Mesodermal cell (in vitro differentiated cells): ENCODE measurements at regions not wholly inside any gene's neighbourhood (a gene's known extent, or its start where the extent isn't known, plus 50 kb on each side); places are given as distances from the start of the nearest gene placed in this dataset.

Experiments
- H3K27ac ChIP-seq: 2 replicates; pipeline ENCODE4 v1.7.0; 2013; ENCODE audit warnings: mild to moderate bottlenecking, low read depth, low read length, moderate library complexity; ENCODE audit not compliant: severe bottlenecking
- H3K36me3 ChIP-seq: 2 replicates; pipeline ENCODE4 v1.7.1; 2013; ENCODE audit warnings: mild to moderate bottlenecking, low read length, moderate library complexity; ENCODE audit not compliant: control insufficient read depth, insufficient read depth
- H3K4me1 ChIP-seq: one replicate; pipeline ENCODE4 v1.7.1; 2013; ENCODE audit warnings: mild to moderate bottlenecking, low read length; ENCODE audit not compliant: insufficient read depth, control insufficient read depth, poor library complexity, severe bottlenecking
- H3K4me3 ChIP-seq: 2 replicates; pipeline ENCODE4 v1.7.0; 2013; ENCODE audit warnings: low read length, control low read depth, mild to moderate bottlenecking; ENCODE audit not compliant: insufficient read depth, poor library complexity, severe bottlenecking; ENCODE audit errors: extremely low read depth
- H3K9me3 ChIP-seq: 2 replicates; pipeline ENCODE4 v1.7.1; 2013; ENCODE audit warnings: mild to moderate bottlenecking, low read length, moderate library complexity; ENCODE audit not compliant: control insufficient read depth
- WGBS, 2 experiments: methylation state at CpG; one replicate each; pipeline ENCODE4 v1.1.5; 2013; ENCODE audit warnings: missing lambda C conversion rate in 2 of 2; ENCODE audit not compliant: insufficient coverage in 2 of 2; 5-methylcytosine and 5-hydroxymethylcytosine counted together

DNA sequence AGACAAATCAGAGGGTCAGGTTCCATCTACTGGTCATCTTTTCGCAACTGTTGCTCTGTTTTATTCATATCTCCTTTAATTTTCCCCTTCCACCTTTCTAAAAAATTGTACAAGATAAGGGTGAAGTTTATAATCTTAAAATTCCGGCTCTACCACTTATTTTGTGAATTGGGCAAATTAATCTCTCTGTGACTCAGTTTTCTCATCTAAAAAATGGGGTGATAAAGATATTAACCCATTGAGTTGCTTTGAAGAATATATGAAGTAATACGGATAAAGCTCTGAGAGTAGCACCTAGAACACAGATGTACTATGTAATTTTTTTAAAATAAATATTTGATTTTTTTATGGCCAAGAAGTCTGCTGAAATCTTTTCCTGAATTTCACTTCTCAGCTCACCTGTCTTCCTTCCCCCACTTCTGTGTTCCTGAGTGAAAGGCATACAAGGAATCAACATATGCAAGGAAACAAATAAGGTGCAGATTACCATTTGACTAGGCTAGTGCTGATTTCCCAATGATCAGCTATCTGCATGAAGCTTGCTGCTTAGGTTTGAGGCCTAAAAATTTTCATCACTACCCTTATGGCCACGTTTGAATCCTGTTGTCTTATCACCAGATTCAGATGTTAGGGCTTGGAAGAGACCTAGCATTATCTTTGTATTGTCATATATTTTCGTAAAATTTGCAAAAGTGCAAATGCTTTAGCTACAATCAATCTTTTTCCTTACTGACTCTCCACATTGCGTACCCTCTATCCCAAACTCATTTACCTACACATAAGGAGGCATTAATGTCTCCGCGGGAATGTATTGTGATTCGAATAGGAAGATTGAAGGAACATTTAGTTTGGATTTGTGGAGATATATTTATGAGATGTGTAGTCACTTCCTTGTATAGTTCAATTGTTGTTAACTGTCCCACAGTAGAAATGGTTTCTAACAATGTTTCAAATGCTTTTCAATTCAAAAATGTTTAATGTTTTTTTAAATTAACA, 718.3 kb upstream of the PTBP2 start:
- H3K9me3 ChIP-seq, result no peaks in the 10 kb centered on the region
- WGBS, 2 experiments, result 60% methylated on average over 2 of the region's 9 CpGs; no CpG with 5 or more reads in 1 of the 2 experiments
- no peaks in the 10 kb centered on the region for H3K4me1 ChIP-seq

DNA sequence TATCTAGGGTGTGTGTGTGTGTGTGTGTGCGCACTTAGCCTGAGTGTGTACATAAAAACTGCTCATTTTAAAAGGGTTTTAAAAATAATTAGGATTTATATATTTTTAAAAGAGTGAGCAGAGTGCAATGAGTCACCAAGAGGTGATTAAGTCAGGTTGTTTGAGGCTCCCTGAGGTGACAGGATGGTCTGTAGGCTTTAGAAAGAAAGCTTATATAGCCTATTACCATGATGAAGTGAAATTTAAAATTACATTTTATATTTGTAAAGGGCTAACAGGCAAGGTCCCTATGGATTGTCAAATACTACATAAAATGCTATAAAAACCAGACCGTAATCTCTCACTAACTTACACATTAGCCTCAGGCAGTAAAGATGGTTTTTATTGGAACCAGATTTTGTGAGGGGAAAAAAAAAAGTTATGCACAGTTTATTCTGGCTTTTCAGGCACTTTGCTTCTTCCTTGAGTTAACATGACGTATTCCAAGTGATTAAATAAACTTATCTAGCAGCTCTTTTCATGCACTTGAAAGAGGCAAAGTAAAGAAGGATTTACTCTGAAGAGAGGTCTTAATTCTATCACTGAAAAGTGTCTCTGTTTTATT, 711.7 kb upstream of the PTBP2 start:
- no peaks in the 10 kb centered on the region for H3K9me3 ChIP-seq
- no peak overlapping the region for H3K4me3 ChIP-seq
- no CpG with 5 or more reads among the region's 3 CpGs for WGBS, 2 experiments
- no peak overlapping the region for H3K27ac ChIP-seq
- no peaks in the 10 kb centered on the region for H3K36me3 ChIP-seq
- H3K4me1 ChIP-seq, result no peaks in the 10 kb centered on the region

More for the DNA sequence above, 718.3 kb upstream of the PTBP2 start:
- Histone ChIP-seq H3K36me3 (no peaks in the 10 kb centered on the region), H3K4me3 (no peak overlapping the region), H3K27ac (no peak overlapping the region)

DNA sequence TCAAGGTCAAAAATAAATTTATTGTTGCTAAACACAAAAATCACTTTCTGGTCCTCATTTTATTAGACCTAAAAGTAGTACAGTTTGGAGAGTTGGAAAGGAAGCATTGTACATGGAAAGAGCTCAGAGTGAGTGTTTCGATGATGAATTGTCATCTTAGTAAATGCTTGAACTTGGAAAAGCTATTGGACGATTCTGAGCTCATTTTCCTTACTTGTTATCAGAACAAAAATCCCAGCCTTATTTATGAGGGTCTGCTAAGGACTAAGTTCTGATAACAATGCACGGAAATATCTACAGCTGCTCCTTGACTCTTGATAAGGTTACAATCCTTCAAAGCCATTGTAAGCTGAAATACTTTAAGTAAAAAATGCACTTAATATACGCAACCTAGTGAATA, 710.0 kb upstream of the PTBP2 start:
- WGBS, 2 experiments, result 92% methylated on average over 3 of the region's 4 CpGs; no CpG with 5 or more reads in 1 of the 2 experiments
- Histone ChIP-seq H3K9me3 (no peaks in the 10 kb centered on the region), H3K36me3 (no peaks in the 10 kb centered on the region), H3K27ac (no peak overlapping the region), H3K4me1 (no peaks in the 10 kb centered on the region), H3K4me3 (no peak overlapping the region)

DNA sequence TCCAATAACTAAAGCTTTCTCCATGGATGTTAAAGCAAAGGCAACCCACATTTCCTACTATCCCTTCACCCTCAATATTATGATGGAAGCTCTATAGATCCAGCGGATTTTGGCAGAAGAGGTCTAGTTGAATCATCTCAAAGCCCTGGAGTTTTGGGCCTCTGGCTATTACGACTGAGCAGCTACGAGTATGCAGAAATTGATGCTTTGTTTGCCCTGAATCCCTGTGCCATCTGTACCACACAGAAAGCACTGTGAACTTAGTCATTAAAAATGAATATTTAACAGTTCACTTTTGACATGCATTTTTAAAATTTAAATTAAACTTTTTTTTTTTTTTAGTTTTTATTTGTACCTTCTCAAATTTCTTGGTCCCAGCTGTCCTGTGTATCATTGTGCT, 705.4 kb upstream of the PTBP2 start:
- Histone ChIP-seq H3K4me3 (no peak overlapping the region), H3K27ac (no peak overlapping the region), H3K4me1 (no peaks in the 10 kb centered on the region), H3K9me3 (no peaks in the 10 kb centered on the region), H3K36me3 (no peaks in the 10 kb centered on the region)
- WGBS, 2 experiments, result 73 to 100% methylated on average over 2 to 3 of the region's 3 CpGs

DNA sequence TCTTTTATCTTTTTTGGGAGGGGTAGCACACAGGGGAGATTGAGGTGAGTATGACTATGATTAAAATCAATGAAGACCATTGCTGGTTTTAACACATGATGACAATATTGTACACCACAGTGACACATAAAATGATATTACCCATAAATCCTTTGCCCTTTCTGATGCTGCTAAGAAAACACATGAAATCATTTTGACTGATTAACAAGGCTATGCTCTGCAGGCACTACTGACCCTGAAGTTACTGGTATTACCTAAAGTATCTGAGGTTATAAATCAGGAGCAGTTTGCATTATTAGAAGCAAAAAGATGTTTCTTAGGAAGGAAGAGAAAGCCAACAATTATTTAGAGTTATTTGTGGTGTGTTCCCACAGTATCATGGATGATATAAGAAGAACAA, 701.2 kb upstream of the PTBP2 start:
- Histone ChIP-seq H3K4me1 (no peaks in the 10 kb centered on the region), H3K36me3 (no peaks in the 10 kb centered on the region), H3K27ac (no peak overlapping the region), H3K4me3 (no peak overlapping the region), H3K9me3 (no peaks in the 10 kb centered on the region)

DNA sequence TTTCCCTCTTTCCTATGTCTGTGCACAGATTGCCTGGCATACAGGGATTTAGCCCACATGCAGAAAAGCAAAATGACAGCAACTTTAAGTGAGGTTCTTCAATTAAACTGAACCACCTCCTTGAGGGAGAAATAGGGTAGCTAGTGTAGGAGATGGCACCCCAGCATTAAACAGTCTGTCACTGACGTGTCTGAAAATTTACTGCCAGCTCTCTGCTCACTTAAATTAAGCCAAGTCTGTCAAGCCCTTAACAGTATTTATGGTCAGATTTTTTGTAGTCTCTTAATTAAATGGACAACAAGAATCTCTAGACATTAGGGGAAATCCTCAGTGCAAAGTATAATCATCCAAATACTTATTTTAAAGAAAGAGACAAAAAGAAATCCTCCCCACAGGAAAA, 696.5 kb upstream of the PTBP2 start:
- H3K4me1 ChIP-seq, result no peaks in the 10 kb centered on the region
- H3K36me3 ChIP-seq, result no peaks in the 10 kb centered on the region
- no peak overlapping the region for H3K27ac ChIP-seq
- 80% methylated on average over 1 of the region's 1 CpG; no CpG with 5 or more reads in 1 of the 2 experiments for WGBS, 2 experiments
- H3K4me3 ChIP-seq, result no peak overlapping the region
- peaks cover 5% of the 10 kb centered on the region for H3K9me3 ChIP-seq

DNA sequence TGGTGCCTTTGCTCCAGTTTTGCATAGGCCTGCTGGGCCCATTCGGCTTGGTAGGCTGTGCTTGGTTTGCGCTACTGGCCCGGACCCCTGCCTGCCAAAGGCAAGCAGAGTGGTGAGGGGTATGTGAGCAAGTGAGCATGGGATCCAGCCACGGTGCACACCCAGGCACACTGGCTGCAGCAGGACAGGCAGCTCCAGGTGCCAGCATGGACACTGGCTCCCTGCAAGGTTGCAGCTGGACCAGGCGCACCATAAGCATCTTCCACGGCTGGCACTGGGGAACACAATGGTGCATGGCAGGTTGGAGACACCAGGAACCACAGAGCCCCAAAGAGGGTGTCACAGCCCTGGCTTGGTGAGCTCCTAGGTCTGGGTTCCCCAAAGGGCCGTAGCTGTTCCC, 693.5 kb upstream of the PTBP2 start:
- H3K27ac ChIP-seq, result no peak overlapping the region
- H3K4me1 ChIP-seq, result no peaks in the 10 kb centered on the region
- 91 to 94% methylated on average over 5 to 7 of the region's 7 CpGs for WGBS, 2 experiments
- no peaks in the 10 kb centered on the region for H3K36me3 ChIP-seq
- peaks cover 5% of the 10 kb centered on the region for H3K9me3 ChIP-seq
- H3K4me3 ChIP-seq, result no peak overlapping the region

DNA sequence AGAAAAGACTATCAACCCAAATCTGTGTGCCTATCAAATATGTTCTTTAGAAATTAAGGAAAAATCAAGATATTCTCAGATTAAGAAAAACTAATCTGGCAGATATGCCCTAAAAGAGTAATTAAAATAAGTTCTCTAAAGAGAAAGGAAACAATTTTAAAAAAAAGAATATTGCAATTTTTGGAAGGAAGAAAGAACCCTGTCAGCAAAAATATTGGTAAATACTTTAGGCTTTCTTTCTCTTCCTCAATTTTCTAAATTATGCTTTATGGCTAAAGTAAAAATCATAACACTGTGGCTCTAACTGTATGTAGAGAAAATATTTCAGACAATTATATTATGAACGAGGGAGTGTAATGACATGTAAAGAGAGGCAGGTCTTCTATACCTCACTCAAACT, 691.3 kb upstream of the PTBP2 start:
- Histone ChIP-seq H3K4me1 (no peaks in the 10 kb centered on the region), H3K4me3 (no peak overlapping the region), H3K27ac (no peak overlapping the region), H3K9me3 (peaks cover 5% of the 10 kb centered on the region), H3K36me3 (no peaks in the 10 kb centered on the region)
- WGBS, 2 experiments, result no CpG with 5 or more reads among the region's 1 CpG

DNA sequence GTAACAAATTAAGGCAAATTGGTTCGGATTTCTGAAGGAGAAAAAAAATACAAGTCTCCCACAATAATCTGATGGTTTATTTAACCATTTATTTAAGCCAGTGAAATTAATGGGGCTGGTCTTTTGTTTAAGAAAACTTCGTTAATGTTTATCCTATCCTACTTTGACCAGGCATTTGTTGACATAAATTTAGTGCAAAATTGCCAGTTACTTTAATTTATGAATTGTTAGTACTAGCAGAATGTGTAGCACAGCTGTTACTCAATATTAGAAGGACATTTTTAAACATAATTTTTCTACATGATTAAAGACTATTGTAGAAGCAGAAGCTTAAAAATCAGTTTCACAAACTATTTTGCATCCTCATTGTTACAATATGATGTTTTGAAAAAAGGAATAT, 687.6 kb upstream of the PTBP2 start:
- Histone ChIP-seq H3K27ac (no peak overlapping the region), H3K4me3 (no peak overlapping the region), H3K9me3 (peaks cover 1% of the 10 kb centered on the region), H3K36me3 (no peaks in the 10 kb centered on the region), H3K4me1 (no peaks in the 10 kb centered on the region)
- WGBS, 2 experiments, result no CpG with 5 or more reads among the region's 2 CpGs

DNA sequence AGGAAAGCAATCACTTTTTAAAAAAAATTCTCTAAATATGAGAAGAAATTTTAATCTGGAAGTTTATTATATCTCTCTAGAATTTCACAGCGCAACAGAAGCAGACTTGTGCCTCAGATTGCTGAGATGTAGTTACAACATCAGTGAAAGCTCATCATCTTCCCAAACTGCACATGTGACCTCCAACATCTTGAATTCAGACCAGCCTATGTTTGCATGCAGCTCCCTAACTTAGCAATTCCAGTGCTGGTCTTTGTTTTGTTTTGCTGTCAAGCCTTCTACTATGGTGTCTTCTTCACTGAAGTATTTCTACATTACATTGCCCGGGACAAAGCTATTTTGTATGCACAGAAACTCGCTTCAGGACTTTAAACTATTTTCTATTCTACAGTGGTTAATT, 684.8 kb upstream of the PTBP2 start:
- Histone ChIP-seq H3K4me1 (no peaks in the 10 kb centered on the region), H3K36me3 (no peaks in the 10 kb centered on the region), H3K27ac (no peak overlapping the region), H3K4me3 (no peak overlapping the region), H3K9me3 (no peaks in the 10 kb centered on the region)
- 80% methylated on average over 1 of the region's 3 CpGs; no CpG with 5 or more reads in 1 of the 2 experiments for WGBS, 2 experiments

DNA sequence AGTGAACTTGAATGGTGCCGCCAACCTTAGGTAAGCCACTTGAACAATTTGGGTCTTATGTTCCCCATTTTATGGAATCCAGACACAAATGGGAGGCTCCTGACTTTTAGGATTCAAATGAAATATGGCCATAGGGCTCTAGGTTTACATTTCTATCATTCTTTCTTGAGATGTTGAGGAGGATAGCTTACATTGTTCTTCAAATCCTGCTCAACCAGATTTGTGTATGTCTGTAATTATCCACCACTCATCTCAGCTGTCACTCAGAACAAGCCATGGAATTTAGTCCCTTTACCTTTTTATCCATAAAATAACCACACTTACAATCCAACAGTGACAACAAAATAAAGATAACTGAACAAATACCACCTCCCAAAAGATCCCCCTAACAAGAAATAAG, 682.9 kb upstream of the PTBP2 start:
- WGBS, 2 experiments, result 83 to 100% methylated on average over 1 of the region's 1 CpG
- Histone ChIP-seq H3K4me1 (no peaks in the 10 kb centered on the region), H3K4me3 (no peak overlapping the region)

More for the DNA sequence above, 682.9 kb upstream of the PTBP2 start:
- H3K27ac ChIP-seq, result no peak overlapping the region
- no peaks in the 10 kb centered on the region for H3K36me3 ChIP-seq
- H3K9me3 ChIP-seq, result no peaks in the 10 kb centered on the region
